ENCODE measurements at regions not wholly inside any gene's neighbourhood (a gene's known extent, or its start where the extent isn't known, plus 50 kb on each side); places are given as distances from the start of the nearest gene placed in this dataset.

GRCh38 chr2:150036622-150037021 is 449.0 kb upstream of the MMADHC start:
- no peak for TF ChIP-seq CTCF (conservative IDR thresholded peaks at IDR 0.05 in 1 of 2, IDR thresholded peaks at IDR 0.05 in 1 of 2; ENCODE audit: low read depth in 1 of 2, low read length in 2 of 2)
- no peak for TF ChIP-seq EZH2 (IDR thresholded peaks at IDR 0.05; ENCODE audit: low read length, missing control alignments)

All from fibroblast of lung (primary cell).